HG02840 (cell line): ENCODE measurements at regions not wholly inside any gene's neighbourhood (a gene's known extent, or its start where the extent isn't known, plus 50 kb on each side); places are given as distances from the start of the nearest gene placed in this dataset.

ENCODE experiments used
- ATAC-seq: cut with Tn5 transposase; IDR thresholded peaks from one replicate; pipeline ENCODE4 v1.9.1; 2021; ENCODE audit warnings: mild to moderate bottlenecking, moderate library complexity, moderate number of reproducible peaks; ENCODE audit not compliant: unreplicated experiment, low FRiP score

GRCh38 chr5:54695198-54695966, 177.8 kb downstream of the SNX18 start:
- ATAC-seq: no peak

DNA sequence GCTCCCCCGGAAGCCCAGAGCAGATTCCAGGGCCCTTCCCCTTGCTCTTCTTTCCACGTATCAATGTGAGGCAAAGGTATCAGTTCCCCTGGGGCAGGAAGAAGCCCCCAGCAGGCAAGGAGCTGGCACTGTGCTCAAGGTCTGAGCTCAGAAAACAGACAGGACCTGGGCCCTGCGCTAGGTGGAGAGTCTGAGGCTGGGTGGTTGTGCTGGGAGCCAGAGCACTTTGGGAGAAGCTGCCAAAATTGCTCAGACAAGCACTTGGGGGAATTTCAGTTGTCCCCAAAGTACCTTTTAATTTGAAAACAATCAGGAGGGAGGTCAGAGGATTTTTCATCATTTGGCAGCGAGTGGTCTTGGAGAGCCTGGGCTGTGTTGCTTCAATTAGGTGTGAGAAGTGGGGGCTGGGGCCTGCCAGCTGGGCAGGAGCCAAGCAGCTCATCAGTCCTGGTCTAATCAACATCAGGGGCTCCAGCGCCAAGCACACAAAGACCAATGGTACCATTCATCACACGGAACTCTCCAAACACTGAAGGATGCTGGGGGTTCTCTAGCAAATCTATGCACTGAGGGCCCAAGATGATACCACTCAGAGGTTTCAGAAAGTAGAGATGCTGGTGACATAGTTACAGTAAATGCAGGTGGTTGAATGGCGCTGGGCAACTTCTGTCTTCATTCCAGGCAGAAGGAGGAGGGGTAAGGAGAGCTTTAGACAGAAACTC, 176.5 kb downstream of the SNX18 start:
- no peak for ATAC-seq

- no peak for ATAC-seq
These were observed 175.1 kb downstream of the SNX18 start for GRCh38 chr5:54692631-54693030.

- no peak for ATAC-seq
These were observed 174.1 kb downstream of the SNX18 start for GRCh38 chr5:54691656-54692055.

DNA sequence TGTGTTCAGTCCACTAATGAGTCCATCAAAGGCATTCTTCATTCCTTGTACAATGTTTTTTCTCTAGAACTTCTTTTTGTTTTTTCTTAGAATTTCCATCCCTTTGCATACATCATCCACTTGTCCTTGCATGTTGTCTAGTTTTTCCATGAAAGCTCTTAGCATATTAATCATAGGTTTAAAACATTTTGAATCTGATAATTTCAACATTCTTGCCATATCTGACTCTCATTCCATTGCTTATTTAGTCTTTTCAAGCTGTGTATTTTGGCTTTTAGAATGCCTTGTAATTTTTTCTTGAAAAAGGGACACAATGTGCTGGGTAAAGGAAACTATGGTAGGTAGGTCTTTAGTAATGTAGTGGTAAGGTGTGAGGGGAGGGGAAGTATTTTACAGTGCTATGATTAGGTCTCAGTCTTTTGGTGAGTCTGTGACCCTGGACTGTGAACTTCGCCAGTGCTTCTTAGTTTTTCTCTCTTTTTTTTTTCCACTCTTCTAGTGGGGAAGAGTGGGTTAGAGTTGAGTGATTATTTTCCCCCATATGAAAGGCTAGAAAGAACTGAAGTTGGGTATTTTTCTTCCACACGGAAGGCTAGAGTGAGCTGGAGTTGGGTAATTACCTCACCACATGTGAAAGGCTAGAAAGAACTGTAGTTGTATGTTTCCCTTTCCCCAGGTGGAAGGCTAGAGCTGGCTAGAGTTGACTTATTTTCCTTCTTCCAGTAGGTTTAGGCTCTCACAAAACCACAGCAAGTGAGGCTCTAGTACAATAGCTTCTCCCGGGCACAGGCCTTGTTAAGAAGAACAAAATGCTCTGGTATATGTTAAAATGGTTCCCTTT, 172.1 kb downstream of the SNX18 start:
- ATAC-seq: no peak

DNA sequence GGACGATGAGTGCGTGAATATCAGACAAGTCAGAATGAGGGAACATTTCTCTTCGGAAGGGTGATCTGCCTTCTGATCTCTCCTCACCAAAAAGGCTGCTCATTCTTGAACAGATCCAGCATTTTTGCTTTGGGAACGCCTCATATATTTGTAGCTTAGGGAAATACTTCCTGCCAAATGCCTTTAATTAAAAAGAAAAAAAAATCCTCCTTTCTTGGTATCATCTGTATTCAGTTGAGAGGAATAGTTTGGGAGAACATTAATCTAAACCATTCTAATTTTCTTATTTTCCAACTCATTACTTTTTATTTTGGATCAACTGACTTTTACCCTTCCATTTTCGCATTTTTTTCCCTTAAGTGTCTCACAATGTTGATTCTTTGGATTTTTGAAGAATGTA, 163.4 kb downstream of the SNX18 start:
- no peak for ATAC-seq

- no peak for ATAC-seq
These were observed 162.1 kb downstream of the SNX18 start for GRCh38 chr5:54679686-54680085.

- no peak for ATAC-seq
These were observed 161.2 kb downstream of the SNX18 start for GRCh38 chr5:54678737-54679136.

DNA sequence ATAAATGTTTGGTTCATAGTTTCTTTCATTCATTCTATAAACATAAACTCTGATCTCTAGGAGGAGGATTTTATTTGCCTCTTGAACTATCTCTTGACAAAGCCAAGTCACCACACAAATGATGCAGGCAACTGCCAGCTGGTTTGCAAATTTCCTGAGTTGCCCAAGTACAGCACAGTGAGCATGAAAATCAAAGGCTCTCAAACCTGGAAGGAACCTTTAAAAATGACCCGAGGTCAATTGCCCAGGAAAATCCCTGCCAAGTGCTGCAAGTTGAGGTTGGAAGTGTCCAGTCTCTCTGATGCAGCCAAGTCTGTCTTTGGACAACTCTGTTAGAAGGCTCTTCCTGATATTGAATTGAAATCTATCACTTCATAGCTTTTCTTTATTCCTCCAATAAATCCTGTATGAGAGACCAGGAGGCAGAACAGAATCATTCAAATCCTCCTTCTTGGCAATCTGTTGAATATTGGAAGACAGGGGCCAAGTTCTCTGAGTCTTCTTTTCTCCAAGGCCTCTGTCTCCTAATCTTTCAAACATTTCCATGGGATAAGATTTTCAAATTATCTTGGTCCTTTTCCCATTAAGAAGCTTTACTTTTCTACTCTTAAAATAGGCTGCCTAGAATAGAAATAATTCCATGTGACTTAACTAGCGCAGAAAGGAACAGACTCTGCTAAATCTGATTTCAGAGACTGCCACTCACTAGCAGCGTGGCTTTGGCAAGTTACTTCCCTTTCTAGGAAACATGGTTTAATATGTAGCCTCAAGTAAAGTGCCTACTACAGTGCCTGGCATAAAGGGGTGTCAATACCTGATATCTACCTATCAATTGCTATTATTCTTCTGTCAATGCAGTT, 159.2 kb downstream of the SNX18 start:
- ATAC-seq: no peak

DNA sequence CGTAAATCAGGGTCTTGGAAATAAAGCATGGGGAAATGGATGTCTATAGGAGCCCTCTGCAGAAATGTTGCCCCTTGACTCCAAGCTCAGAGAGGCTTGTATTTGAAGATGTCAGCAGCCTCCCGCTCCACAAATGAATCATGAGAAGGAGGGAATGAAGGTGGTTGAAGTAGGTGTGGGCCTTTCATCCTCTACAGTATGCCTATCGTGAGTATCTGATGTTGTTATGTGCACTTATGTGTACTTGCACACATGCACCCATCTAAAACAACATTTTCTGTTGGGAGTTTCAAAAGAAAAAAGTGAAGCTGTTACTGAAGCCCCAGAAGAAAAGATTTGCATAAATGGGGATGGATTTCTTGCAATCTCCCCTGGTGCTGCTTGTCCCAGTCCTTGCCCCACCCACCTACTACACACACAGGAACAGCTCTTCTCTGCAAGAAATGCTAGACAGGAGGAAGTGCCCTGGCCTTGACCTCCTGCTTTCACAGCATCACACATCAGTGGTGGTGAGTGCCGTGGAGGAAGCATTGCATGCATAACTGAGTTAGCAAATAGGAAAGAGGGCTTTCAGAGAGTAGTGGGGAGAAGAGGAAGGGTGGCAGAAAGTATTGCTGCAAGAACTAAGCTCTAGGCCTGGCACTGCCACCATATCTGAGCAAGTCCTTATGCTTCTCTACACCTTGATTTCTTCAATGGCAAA, 156.1 kb downstream of the SNX18 start:
- ATAC-seq: no peak

DNA sequence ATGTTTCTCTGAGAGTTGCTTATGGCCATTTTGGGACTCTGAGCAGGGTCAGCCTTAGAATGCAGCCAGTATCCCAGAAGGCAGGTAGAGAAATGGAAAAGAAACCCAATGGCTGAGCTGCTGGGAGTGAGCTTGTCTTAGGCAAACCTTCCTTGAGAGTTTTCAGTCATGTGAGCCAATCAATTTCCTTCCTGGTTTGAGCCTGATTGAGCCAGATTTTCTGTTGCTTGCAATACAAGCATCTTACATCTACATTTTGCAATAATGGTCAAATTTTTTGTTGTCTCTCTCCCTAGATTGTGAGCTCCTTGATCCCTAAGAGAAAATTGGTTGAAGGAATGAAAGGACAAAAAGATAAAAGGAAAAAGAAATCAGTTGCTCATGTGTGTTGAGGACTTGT, 155.3 kb downstream of the SNX18 start:
- ATAC-seq: no peak

DNA sequence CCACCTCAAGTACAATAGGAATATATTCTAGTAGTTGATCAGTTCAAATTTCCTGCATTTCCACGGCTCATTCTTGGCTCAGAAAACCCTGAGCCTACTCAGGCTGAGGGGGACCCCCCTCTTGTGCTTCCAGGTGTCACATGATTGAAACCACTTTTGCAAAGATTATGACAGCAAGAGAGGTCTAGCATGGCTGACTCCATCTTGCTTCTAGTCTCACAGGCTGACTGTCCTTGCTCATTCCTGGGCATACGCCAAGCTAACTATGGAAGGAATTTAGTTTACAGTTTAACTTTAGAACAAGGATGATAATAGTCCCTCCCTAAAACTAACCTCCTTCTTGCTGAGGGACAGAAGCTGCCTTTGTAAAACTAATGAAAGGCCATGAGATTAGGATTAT, 154.1 kb downstream of the SNX18 start:
- no peak for ATAC-seq

- no peak for ATAC-seq
These were observed 153.6 kb downstream of the SNX18 start for GRCh38 chr5:54671111-54671531.

- no peak for ATAC-seq
These were observed 152.7 kb downstream of the SNX18 start for GRCh38 chr5:54670281-54670680.

GRCh38 chr5:54669845-54670244, 152.3 kb downstream of the SNX18 start:
- ATAC-seq: no peak

GRCh38 chr5:54669285-54669684, 151.7 kb downstream of the SNX18 start:
- ATAC-seq: no peak

- ATAC-seq: no peak
These were observed 150.5 kb downstream of the SNX18 start for GRCh38 chr5:54668096-54668495.

DNA sequence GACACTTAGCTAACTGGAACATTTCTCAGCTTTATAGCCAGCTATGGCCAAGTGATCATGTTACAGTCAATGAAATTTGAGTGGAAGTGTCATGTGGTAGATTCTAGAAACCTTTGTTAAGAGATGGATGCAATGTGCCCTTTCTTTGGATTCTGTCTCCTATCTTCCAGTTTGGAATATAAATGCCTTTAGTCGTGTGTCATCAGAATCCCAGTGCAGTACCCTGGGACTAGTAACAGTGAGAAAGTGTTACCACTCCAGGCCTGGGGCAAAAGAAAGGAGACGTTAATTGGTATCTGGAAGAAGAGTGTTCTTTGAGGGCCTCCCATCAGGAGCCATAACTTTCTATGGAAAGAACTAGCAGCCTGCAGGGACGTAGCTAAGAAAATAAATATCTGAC, 149.6 kb downstream of the SNX18 start:
- no peak for ATAC-seq

GRCh38 chr5:54663866-54664265, 146.3 kb downstream of the SNX18 start:
- ATAC-seq: no peak

DNA sequence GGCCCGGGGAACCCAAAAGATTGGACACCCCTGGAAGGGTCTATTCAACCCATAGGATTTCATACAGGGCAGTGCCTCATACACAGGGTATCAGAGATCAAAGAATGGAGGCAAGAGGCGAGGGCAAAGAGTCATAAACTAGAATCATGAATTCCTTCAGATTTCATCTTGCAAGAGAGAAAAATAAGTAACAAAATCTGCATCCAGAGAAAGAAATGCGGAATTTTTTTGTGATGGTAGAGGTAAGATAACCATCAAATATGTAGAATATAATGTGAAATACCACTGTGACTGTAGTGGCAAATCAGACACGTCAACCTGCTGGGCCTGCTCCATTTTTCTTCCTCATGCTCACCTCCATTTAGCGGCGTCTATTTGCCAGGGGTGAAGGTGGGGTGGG, 143.6 kb downstream of the SNX18 start:
- ATAC-seq: no peak
